BJ (cell line): ENCODE measurements at regions not wholly inside any gene's neighbourhood (a gene's known extent, or its start where the extent isn't known, plus 50 kb on each side); places are given as distances from the start of the nearest gene placed in this dataset.

Experiments used
- CTCF ChIA-PET: fragments of 350-600 bp; formaldehyde crosslinking; extraction: SDS; loops from one replicate; lab custom pipeline; 2021; ENCODE audit warnings: antibody characterized with exemption, inconsistent platforms; lab: Yijun Ruan, JAX
- POLR2A ChIA-PET: fragments of 300-600 bp; sonication (Branson Sonifier 250); formaldehyde crosslinking; extraction: SDS; loops from one replicate; lab custom pipeline; 2021; ENCODE audit warnings: antibody characterized with exemption; lab: Charles Lee
- DNase-seq: peaks from one replicate; pipeline ENCODE4 v3.0.0-alpha.2; 2011; ENCODE audit warnings: low read depth
- H3K27me3 ChIP-seq: 2 replicates; pipeline ENCODE4 v1.6.0; 2011; ENCODE audit warnings: low read length; ENCODE audit not compliant: control insufficient read depth, insufficient read depth
- H3K36me3 ChIP-seq: 2 replicates; pipeline ENCODE4 v1.5.1; 2011; ENCODE audit warnings: low read length; ENCODE audit not compliant: control insufficient read depth, insufficient read depth
- H3K4me3 ChIP-seq: 2 replicates; pipeline ENCODE4 v1.5.1; 2011; ENCODE audit warnings: low read depth, mild to moderate bottlenecking, control low read depth, low read length
- TF ChIP-seq, protein P1 (sequence below): IDR thresholded peaks from 2 replicates; pipeline ENCODE4 v1.5.1; 2011; ENCODE audit warnings: low read depth, mild to moderate bottlenecking, control low read depth, inconsistent platforms, low read length, moderate library complexity; ENCODE audit not compliant: insufficient read depth

DNA sequence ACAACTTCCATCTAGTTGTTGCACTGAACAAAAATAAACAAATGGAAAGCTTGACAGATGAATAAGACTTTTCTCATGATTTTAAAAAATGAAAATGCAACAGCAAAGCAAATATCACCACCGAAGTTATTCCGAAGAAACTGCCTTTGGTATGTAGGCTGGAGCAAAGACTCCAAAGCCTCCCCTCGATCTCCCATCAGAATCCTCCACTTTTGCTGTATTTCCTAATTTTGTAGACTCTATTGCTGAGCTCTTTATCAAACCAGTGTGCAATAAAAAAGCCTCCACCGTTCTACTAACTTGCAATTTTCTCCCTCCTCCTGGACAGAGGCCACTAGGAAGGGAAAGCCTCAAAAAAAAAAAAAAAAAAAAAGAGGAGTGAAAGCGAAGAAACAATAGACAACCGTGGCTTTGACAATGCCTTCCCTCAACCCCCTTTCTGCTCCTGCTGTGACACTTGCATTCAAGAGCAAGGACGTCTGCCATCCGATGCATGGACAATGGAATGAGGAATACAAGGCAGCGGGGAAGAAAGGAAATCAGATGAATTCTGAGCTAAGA is 190.9 kb upstream of the BLID start:
- DNase-seq, result no peak
- Histone ChIP-seq H3K27me3 (peaks cover 3% of the 10 kb centered on the region; the same call in 1 of the 2 replicates), H3K36me3 (no peaks in the 10 kb centered on the region), H3K4me3 (no peak overlapping the region)
- ChIA-PET POLR2A (no interaction called here), CTCF (no interaction called here)
- TF ChIP-seq, protein P1, sequence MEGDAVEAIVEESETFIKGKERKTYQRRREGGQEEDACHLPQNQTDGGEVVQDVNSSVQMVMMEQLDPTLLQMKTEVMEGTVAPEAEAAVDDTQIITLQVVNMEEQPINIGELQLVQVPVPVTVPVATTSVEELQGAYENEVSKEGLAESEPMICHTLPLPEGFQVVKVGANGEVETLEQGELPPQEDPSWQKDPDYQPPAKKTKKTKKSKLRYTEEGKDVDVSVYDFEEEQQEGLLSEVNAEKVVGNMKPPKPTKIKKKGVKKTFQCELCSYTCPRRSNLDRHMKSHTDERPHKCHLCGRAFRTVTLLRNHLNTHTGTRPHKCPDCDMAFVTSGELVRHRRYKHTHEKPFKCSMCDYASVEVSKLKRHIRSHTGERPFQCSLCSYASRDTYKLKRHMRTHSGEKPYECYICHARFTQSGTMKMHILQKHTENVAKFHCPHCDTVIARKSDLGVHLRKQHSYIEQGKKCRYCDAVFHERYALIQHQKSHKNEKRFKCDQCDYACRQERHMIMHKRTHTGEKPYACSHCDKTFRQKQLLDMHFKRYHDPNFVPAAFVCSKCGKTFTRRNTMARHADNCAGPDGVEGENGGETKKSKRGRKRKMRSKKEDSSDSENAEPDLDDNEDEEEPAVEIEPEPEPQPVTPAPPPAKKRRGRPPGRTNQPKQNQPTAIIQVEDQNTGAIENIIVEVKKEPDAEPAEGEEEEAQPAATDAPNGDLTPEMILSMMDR, result no peak

DNA sequence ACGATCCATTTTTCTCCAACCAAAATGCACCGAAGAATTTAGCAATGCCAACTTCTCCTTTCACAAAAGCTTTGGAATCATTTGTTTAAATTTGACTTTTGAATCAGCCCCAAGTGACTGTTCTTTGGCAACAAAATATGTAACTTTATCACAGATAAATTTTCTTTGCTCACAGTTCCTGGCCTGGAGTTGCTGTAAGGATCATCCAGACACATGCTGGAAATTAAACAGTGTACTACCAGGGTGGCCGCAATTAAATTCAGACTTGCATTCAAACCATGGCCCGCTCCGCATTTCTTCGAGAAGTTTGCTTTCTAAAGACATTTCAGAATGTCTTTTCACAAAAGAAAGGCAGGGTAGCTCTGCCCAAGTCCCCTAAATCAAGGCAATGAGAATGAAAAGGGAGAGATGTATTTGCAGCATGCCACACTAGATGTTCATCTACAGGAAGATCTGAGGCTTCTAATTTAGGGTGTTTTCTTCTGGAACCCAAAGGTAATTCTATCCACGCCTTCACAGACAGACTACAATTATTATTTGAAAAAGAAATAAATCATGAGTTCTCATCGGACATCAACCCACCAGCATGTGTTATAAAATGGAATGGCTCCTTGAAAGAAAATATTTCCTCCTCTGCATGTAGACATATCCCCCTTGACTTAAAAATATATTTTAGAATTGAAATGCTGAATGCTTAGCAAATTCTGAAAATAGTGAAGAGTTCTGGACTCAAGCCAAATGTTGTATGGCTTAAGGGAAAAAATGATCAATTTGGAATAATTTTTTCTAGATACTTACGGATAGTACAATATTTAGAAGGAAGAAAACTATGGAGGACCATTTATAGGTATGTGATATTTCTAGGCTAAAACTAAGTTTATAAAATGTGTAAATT is 189.7 kb upstream of the BLID start:
- no peaks in the 10 kb centered on the region for H3K36me3 ChIP-seq
- H3K27me3 ChIP-seq, result peaks cover 3% of the 10 kb centered on the region; the same call in 1 of the 2 replicates
- CTCF ChIA-PET, result no interaction called here
- H3K4me3 ChIP-seq, result no peak overlapping the region
- DNase-seq, result no peak
- POLR2A ChIA-PET, result no interaction called here
- TF ChIP-seq, protein P1, result no peak

DNA sequence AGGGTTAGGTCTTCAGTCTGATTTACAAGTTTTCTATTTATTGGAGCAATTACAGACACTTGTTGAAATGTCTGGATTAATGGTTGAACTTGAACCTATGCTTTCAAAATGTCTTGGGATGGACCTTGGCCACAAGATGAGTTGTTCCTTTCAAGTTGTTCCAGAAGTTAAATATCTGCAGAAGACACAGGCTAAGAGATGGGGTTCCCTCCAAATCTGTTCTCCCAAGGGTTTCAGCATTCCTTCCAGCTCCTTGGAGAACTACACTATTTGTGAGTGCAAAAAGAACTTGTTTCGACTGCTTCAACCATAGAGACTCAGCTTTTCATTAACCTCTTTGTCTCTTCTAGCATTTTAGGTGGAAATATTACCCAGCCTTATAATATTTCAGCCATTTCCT is 189.0 kb upstream of the BLID start:
- no peak for DNase-seq
- no peaks in the 10 kb centered on the region for H3K36me3 ChIP-seq
- TF ChIP-seq, protein P1, result no peak
- H3K4me3 ChIP-seq, result no peak overlapping the region
- ChIA-PET CTCF (interaction anchor here (1.0 kb wide), 1 partner anchor 8 kb away, joined by 3 read pairs; no protein-coding TSS in a partner anchor), POLR2A (no interaction called here)
- H3K27me3 ChIP-seq, result peaks cover 3% of the 10 kb centered on the region; the same call in 1 of the 2 replicates

DNA sequence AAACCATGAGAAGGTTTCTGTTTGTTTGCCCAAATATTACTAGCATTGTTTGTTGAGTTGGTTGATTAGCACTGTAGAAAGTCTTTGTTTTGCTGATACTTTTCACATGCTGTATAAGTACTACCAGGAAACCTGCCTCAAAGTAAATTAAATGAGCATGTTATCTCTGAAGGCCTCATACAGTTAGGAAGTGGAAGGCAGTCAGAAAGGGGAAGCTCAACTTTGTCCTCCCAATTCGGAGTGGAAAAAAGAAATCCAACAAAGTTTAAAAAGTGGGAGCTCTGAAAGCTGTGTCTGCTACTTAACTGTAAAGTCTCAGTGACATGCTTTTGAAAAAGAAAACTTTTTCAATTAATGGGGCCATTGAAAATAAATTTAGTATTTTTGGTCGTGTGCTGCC is 188.3 kb upstream of the BLID start:
- TF ChIP-seq, protein P1, result no peak
- CTCF ChIA-PET, result interaction anchor here (1.0 kb wide), 1 partner anchor 9 kb away, joined by 3 read pairs; no protein-coding TSS in a partner anchor
- Histone ChIP-seq H3K36me3 (no peaks in the 10 kb centered on the region), H3K27me3 (peaks cover 3% of the 10 kb centered on the region; the same call in 1 of the 2 replicates), H3K4me3 (no peak overlapping the region)
- DNase-seq, result no peak
- POLR2A ChIA-PET, result no interaction called here

DNA sequence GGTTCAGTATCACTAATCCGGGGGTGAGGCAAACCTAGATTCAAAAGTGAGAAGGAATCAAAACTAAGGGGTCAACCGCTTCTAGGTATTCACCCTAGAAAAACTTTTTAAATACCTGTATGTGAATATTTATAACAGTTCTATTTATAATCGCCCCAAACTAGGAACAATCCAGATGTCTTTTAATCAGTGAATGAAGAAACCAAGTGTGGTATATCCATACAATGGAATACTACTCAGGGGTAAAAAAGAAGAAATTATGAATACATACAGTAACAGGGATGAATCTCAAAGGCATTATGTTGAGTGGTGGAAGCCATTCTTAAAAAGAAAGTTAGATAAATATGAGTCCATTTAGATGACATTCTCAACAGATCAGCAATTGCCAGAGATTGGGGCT is 178.0 kb upstream of the BLID start:
- TF ChIP-seq, protein P1, result no peak
- ChIA-PET CTCF (interaction anchor here (0.6 to 3.2 kb wide), 5 partner anchors 11 to 211 kb away, joined by 3 to 24 read pairs (median 3); partner anchors contain the start of gene BLID), POLR2A (no interaction called here)
- H3K4me3 ChIP-seq, result no peak overlapping the region
- H3K36me3 ChIP-seq, result no peaks in the 10 kb centered on the region
- peaks cover 1% of the 10 kb centered on the region; the same call in 1 of the 2 replicates for H3K27me3 ChIP-seq
- DNase-seq, result no peak
